OCI-LY7 (cell line): ENCODE measurements at regions not wholly inside any gene's neighbourhood (a gene's known extent, or its start where the extent isn't known, plus 50 kb on each side); places are given as distances from the start of the nearest gene placed in this dataset.

Source experiments
- EZH2phosphoT487 ChIP-seq: fragments of 200-600 bp; sonication (generic); IDR thresholded peaks from 2 replicates; pipeline ENCODE4 v1.6.1; 2018; ENCODE audit warnings: low read depth, borderline replicate concordance, mild to moderate bottlenecking, mixed run types, antibody characterized with exemption, low read length, moderate library complexity, mixed read lengths
- TF ChIP-seq, protein P1 (sequence below): fragments of 200-600 bp; sonication (generic); conservative IDR thresholded peaks from 2 replicates; pipeline ENCODE4 v1.5.1; 2014; ENCODE audit warnings: mild to moderate bottlenecking, antibody characterized with exemption, low read length, moderate library complexity, mixed read lengths

- TF ChIP-seq, protein P1, sequence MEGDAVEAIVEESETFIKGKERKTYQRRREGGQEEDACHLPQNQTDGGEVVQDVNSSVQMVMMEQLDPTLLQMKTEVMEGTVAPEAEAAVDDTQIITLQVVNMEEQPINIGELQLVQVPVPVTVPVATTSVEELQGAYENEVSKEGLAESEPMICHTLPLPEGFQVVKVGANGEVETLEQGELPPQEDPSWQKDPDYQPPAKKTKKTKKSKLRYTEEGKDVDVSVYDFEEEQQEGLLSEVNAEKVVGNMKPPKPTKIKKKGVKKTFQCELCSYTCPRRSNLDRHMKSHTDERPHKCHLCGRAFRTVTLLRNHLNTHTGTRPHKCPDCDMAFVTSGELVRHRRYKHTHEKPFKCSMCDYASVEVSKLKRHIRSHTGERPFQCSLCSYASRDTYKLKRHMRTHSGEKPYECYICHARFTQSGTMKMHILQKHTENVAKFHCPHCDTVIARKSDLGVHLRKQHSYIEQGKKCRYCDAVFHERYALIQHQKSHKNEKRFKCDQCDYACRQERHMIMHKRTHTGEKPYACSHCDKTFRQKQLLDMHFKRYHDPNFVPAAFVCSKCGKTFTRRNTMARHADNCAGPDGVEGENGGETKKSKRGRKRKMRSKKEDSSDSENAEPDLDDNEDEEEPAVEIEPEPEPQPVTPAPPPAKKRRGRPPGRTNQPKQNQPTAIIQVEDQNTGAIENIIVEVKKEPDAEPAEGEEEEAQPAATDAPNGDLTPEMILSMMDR, result no peak
- TF ChIP-seq EZH2phosphoT487, result no peak
Observed at GRCh38 chr1:175863299-175864050, 120.1 kb upstream of the TNR start.
